SH-SY5Y (cell line): ENCODE measurements at regions not wholly inside any gene's neighbourhood (a gene's known extent, or its start where the extent isn't known, plus 50 kb on each side); places are given as distances from the start of the nearest gene placed in this dataset.

Experiments used
- GATA2 ChIP-seq: IDR thresholded peaks from 2 replicates; pipeline ENCODE4 v1.6.1; 2011; ENCODE audit warnings: mild to moderate bottlenecking, low read depth, low read length
- GATA3 ChIP-seq: IDR thresholded peaks from 2 replicates; pipeline ENCODE4 v1.6.1; 2011; ENCODE audit warnings: low read depth, mild to moderate bottlenecking, low read length, moderate library complexity

DNA sequence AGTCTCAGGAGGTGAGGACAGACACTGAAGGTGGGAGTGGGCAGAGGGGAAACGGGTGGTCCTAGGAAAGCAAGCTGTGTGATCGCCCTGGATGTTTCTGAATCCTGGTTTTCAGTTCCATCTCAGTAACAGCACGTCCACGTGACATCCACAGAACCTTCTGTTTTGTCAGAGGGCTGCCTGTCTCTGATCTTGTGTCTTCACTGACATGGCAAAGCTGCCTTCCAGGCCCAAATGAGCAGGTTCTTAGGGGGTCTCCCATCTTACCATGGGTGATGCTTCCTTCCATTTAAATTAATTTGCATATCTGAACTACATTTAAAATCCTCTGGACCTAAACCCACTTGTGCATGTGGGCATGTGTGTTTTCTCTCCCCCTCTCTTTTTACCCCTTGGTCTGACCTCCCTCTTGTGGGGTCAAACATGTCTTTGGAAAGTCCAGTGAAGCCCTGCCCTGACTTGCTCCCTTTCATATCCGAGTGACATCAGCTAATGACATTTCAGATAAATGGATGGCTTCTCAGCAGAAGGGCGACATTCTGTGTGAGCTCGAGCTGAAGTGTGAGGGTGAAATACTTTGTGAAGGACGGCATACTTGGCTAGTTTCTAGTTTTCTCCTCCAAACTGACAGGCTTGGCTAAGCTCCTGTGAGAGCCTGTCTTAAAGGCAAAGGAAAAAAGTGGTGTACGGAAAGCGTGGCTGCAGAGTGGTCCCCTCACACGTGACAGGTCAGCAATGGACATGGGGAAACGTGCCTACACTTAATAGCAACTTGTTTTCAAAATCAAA lies 204.8 kb upstream of the S1PR3 start:
- TF ChIP-seq GATA2 (no peak), GATA3 (no peak)
